A549 (cell line): ENCODE measurements at regions not wholly inside any gene's neighbourhood (a gene's known extent, or its start where the extent isn't known, plus 50 kb on each side); places are given as distances from the start of the nearest gene placed in this dataset.
A peak's percentile ranks its signal among the peaks of the same experiment; 100 is the strongest.

ENCODE experiments used
- ATAC-seq, 2 experiments: fragments of 200-7000 bp in 1 of 2; fragments of >200 bp in 1 of 2; cut with Nextera tagmentation in 1 of 2; cut with Tn5 transposase in 1 of 2; 3 replicates each; pipeline versions ENCODE4 v1.8.0 to v1.9.1; 2018 to 2020; ENCODE audit warnings: mild to moderate bottlenecking in 1 of 2, moderate library complexity in 1 of 2
- CTCF ChIA-PET: fragments of 300-600 bp; sonication (Branson Sonifier 250); formaldehyde crosslinking; extraction: SDS; loops from one replicate; lab custom pipeline; 2021; ENCODE audit warnings: antibody characterized with exemption, inconsistent platforms; lab: Yijun Ruan, JAX
- POLR2A ChIA-PET: fragments of 350-600 bp; formaldehyde crosslinking; extraction: SDS; loops from one replicate; lab custom pipeline; 2021; ENCODE audit warnings: antibody characterized with exemption, inconsistent platforms; lab: Yijun Ruan, JAX
- DNase-seq, 2 experiments: peaks; one replicate each; pipeline versions ENCODE4 v3.0.0 to v3.0.0-alpha.2; 2011 to 2016; ENCODE audit warnings: low read depth in 1 of 2, low spot score in 1 of 2
- FAIRE-seq: peaks from 2 replicates; lab custom pipeline; 2011; peaks lifted over from hg19 to GRCh38; lab: Jason Lieb, UNC
- H3K27ac ChIP-seq, 2 experiments: fragments of >200 bp; sonication (Bioruptor Twin); formaldehyde crosslinking; 3 replicates each; pipeline ENCODE4 v1.5.1; 2016 to 2017
- H3K4me1 ChIP-seq: fragments of >200 bp; sonication (Bioruptor Twin); formaldehyde crosslinking; 3 replicates; pipeline ENCODE4 v1.6.1; 2016
- H3K4me2 ChIP-seq: fragments of >200 bp; sonication (Bioruptor Twin); formaldehyde crosslinking; 3 replicates; pipeline ENCODE4 v1.6.1; 2016
- H3K4me3 ChIP-seq: fragments of >200 bp; sonication (Bioruptor Twin); formaldehyde crosslinking; 3 replicates; pipeline ENCODE4 v1.5.1; 2016
- H3K9me3 ChIP-seq: fragments of >200 bp; sonication (Bioruptor Twin); formaldehyde crosslinking; 3 replicates; pipeline ENCODE4 v1.6.1; 2016
- BHLHE40 ChIP-seq: IDR thresholded peaks from 2 replicates; pipeline ENCODE4 v1.6.1; 2012; ENCODE audit warnings: low read depth, low read length, inconsistent platforms
- CHD2 ChIP-seq: fragments of 150-350 bp; IDR thresholded peaks from 2 replicates; pipeline ENCODE4 v1.6.1; 2014; ENCODE audit warnings: low read length; ENCODE audit not compliant: partially characterized antibody
- CHD4 ChIP-seq: fragments of 200-600 bp; sonication (generic); IDR thresholded peaks from 2 replicates; pipeline ENCODE4 v1.6.1; 2016; ENCODE audit warnings: antibody characterized with exemption, mild to moderate bottlenecking, borderline replicate concordance
- EHF ChIP-seq: fragments of 250-450 bp; sonication (Bioruptor Pico); IDR thresholded peaks from 2 replicates; pipeline ENCODE4 v1.5.0; 2020; ENCODE audit warnings: mild to moderate bottlenecking
- EHMT2 ChIP-seq: fragments of 200-600 bp; sonication (generic); IDR thresholded peaks from 2 replicates; pipeline ENCODE4 v1.6.1; 2016; ENCODE audit warnings: antibody characterized with exemption, low read depth, mild to moderate bottlenecking, moderate library complexity
- EP300 ChIP-seq, 2 experiments: fragments of >200 bp; sonication (Bioruptor Twin); formaldehyde crosslinking; IDR thresholded peaks; 2 replicates in 1 of 2; 3 replicates in 1 of 2; pipeline ENCODE4 v1.6.1; 2016 to 2017
- ESRRA ChIP-seq: fragments of 150-350 bp; IDR thresholded peaks from 2 replicates; pipeline ENCODE4 v1.6.1; 2014; ENCODE audit warnings: mild to moderate bottlenecking, low read length, borderline replicate concordance
- FOSB ChIP-seq: fragments of 250-450 bp; sonication (Bioruptor Pico); IDR thresholded peaks from 2 replicates; pipeline ENCODE4 v1.5.0; 2020; ENCODE audit warnings: mild to moderate bottlenecking, moderate library complexity
- FOSL2 ChIP-seq, 2 experiments: fragments of 450-650 bp in 1 of 2; fragments of >200 bp in 1 of 2; sonication (Bioruptor Twin) in 1 of 2; formaldehyde crosslinking; IDR thresholded peaks; 2 replicates each; pipeline versions ENCODE4 v1.5.0 to v1.6.1; 2016 to 2020; ENCODE audit warnings: mild to moderate bottlenecking in 1 of 2, moderate library complexity in 1 of 2
- FOXS1 ChIP-seq: fragments of 250-450 bp; sonication (Bioruptor Pico); IDR thresholded peaks from 2 replicates; pipeline ENCODE4 v1.5.0; 2020; ENCODE audit warnings: mild to moderate bottlenecking, moderate library complexity
- GATA3 ChIP-seq: IDR thresholded peaks from 2 replicates; pipeline ENCODE4 v1.6.1; 2012; ENCODE audit warnings: borderline replicate concordance
- HDAC2 ChIP-seq: fragments of 200-600 bp; sonication (generic); IDR thresholded peaks from 2 replicates; pipeline ENCODE4 v1.6.1; 2016
- JUN ChIP-seq, 2 experiments: fragments of >200 bp; sonication (Bioruptor Twin); formaldehyde crosslinking; IDR thresholded peaks; 2 replicates in 1 of 2; 3 replicates in 1 of 2; pipeline ENCODE4 v1.6.1; 2016 to 2017
- KDM5A ChIP-seq: fragments of 200-600 bp; sonication (generic); IDR thresholded peaks from 2 replicates; pipeline ENCODE4 v1.6.1; 2016; ENCODE audit warnings: antibody characterized with exemption, mild to moderate bottlenecking
- MAZ ChIP-seq: fragments of 150-350 bp; IDR thresholded peaks from 2 replicates; pipeline ENCODE4 v1.6.1; 2014; ENCODE audit warnings: antibody characterized with exemption, low read depth, low read length, borderline replicate concordance
- NPAS2 ChIP-seq: fragments of 250-450 bp; sonication (Bioruptor Pico); IDR thresholded peaks from 2 replicates; pipeline ENCODE4 v1.8.0; 2022; ENCODE audit warnings: mild to moderate bottlenecking, moderate library complexity, borderline replicate concordance
- POLR2A ChIP-seq: IDR thresholded peaks from 2 replicates; pipeline ENCODE4 v1.6.1; 2012; ENCODE audit warnings: mild to moderate bottlenecking, low read length
- RARB ChIP-seq: fragments of 250-450 bp; sonication (Bioruptor Pico); IDR thresholded peaks from 2 replicates; pipeline ENCODE4 v1.8.0; 2021; ENCODE audit warnings: mild to moderate bottlenecking, moderate library complexity
- RCOR1 ChIP-seq: fragments of 150-350 bp; IDR thresholded peaks from 2 replicates; pipeline ENCODE4 v1.6.1; 2014; ENCODE audit warnings: antibody characterized with exemption, low read length, low read depth
- RFX5 ChIP-seq: fragments of 450-650 bp; IDR thresholded peaks from 2 replicates; pipeline ENCODE4 v1.7.1; 2014; ENCODE audit warnings: antibody characterized with exemption, mild to moderate bottlenecking, moderate library complexity
- RNF2 ChIP-seq: fragments of 200-600 bp; sonication (generic); IDR thresholded peaks from 2 replicates; pipeline ENCODE4 v1.6.1; 2016; ENCODE audit warnings: low read depth, mild to moderate bottlenecking, antibody characterized with exemption, moderate library complexity, borderline replicate concordance
- SMC3 ChIP-seq: fragments of >200 bp; sonication (Bioruptor Twin); formaldehyde crosslinking; IDR thresholded peaks from 3 replicates; pipeline ENCODE4 v1.6.1; 2018; ENCODE audit warnings: inconsistent platforms
- SREBF2 ChIP-seq: fragments of 450-650 bp; IDR thresholded peaks from 2 replicates; pipeline ENCODE4 v1.6.1; 2014; ENCODE audit warnings: mild to moderate bottlenecking, moderate library complexity
- TFCP2L1 ChIP-seq: fragments of 250-450 bp; sonication (Bioruptor Pico); IDR thresholded peaks from 2 replicates; pipeline ENCODE4 v1.5.0; 2021; ENCODE audit warnings: mild to moderate bottlenecking
- ZC3H11A ChIP-seq: fragments of 450-650 bp; IDR thresholded peaks from 2 replicates; pipeline ENCODE4 v1.6.1; 2014; ENCODE audit warnings: antibody characterized with exemption, mild to moderate bottlenecking
- ZNF302 ChIP-seq: fragments of 250-450 bp; sonication (Bioruptor Pico); IDR thresholded peaks from 2 replicates; pipeline ENCODE4 v1.9.0; 2021; ENCODE audit warnings: inconsistent platforms, mild to moderate bottlenecking, moderate library complexity
- WGBS: methylation state at CpG from one replicate; pipeline ENCODE4 v1.1.6; 2017; ENCODE audit errors: missing lambda C conversion rate; 5-methylcytosine and 5-hydroxymethylcytosine counted together
- TF ChIP-seq, protein P1 (sequence below): fragments of 150-350 bp; IDR thresholded peaks from 2 replicates; pipeline ENCODE4 v1.6.1; 2014; ENCODE audit warnings: low read depth, mild to moderate bottlenecking, low read length
- TF ChIP-seq, protein P2 (sequence below): IDR thresholded peaks from 2 replicates; pipeline ENCODE4 v1.6.1; 2012; ENCODE audit warnings: low read depth, borderline replicate concordance

DNA sequence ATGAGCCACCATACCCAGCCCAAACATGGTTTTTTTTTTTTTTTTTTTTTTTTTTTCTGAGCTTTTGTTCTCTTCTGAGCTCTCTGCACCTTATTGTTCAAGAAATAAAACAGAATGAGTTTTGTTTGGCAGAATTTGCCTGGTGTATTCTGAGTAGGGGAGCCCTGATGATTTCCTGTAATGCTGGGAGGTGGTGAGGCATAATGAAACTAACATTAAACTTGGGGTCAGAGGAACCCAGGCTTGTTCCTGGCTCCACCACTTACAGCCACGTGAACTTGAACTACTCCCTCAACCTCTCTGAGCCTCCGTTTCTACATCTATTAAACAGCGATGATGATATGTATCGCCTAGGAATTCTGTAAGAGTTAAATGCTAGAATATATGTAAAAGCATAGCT is 276.3 kb upstream of the CRY1 start:
- DNase-seq: no peak
- ChIA-PET POLR2A (interaction anchor here (0.6 kb wide), 2 partner anchors 42 to 207 kb away, joined by 5 read pairs; no protein-coding TSS in a partner anchor), CTCF (interaction anchor here (0.9 kb wide), 1 partner anchor 12 kb away, joined by 3 read pairs; no protein-coding TSS in a partner anchor)
- H3K4me1 ChIP-seq: peaks cover 76% of the 10 kb centered on the region
- no peak overlapping the region for H3K4me3 ChIP-seq
- TF ChIP-seq POLR2A (no peak), BHLHE40 (no peak), KDM5A (no peak), SREBF2 (no peak), HDAC2 (no peak), JUN (IDR thresholded peaks at IDR 0.05) (no peak), ZC3H11A (no peak), SMC3 (no peak), EP300 (IDR thresholded peaks at IDR 0.05) (no peak), CHD2 (no peak), CHD4 (no peak), FOSL2 (IDR thresholded peaks at IDR 0.05) (no peak), FOSL2 (CRISPR knock-in tag; IDR thresholded peaks at IDR 0.05) (no peak)
- TF ChIP-seq, protein P1, sequence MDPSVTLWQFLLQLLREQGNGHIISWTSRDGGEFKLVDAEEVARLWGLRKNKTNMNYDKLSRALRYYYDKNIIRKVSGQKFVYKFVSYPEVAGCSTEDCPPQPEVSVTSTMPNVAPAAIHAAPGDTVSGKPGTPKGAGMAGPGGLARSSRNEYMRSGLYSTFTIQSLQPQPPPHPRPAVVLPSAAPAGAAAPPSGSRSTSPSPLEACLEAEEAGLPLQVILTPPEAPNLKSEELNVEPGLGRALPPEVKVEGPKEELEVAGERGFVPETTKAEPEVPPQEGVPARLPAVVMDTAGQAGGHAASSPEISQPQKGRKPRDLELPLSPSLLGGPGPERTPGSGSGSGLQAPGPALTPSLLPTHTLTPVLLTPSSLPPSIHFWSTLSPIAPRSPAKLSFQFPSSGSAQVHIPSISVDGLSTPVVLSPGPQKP: no peak
- no peak for ATAC-seq
- peak overlapping the region in 1 of 2 experiments; percentile 59; a peak in 1 of 6 replicates for H3K27ac ChIP-seq
- no peaks in the 10 kb centered on the region for H3K9me3 ChIP-seq
- H3K4me2 ChIP-seq: no peak overlapping the region
- 95% methylated on average over 4 of the region's 4 CpGs for WGBS
- no peak for FAIRE-seq

DNA sequence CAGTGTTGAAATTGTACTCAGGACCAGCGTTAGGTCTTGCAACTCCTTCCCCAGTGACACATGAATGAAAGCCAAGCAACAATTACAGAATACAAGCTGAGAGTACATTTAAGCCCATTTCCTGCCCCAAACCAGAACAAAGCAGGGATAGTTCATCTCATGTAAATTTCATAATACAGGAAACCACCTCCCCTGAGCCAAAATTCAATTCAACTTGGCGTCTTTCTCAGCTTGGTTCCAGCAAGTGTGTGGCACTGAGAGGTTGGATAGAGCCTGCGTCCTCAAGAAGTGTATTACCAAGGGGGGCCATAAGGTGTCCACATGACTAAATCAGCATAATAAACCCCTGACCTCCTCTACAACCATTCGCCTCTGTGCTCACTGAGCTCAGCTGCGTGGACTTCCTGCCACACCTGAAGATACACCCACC is 278.9 kb upstream of the CRY1 start:
- peak overlapping the region; percentile 45 to 87; a peak in 4 of 6 replicates for H3K27ac ChIP-seq

DNA sequence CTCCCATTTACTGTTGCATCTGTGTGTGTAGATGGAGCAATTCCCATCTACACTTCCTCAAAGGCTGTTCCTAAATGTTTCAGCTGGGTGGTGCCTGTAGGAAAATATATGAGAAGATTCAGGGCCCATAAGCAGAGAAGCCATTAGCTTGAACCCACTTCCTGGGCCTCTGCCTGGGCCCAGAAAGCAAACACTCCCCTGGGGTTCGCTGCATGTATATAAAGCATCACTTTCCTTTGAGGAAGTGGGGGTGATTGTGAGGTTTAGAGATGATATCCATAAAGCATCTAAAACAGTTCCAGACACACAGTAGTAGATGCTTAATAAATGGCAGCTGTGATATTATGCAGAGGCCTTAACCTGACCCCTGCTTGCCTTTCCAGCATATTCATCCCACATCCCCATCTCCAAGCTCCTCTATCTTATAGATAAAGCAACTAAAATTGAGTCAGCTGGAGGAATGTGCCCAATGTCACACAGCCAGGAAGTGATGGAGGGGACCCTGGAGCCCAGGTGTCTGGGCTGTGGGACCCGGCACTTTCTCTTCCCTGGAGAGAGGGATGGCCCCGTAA is 280.0 kb upstream of the CRY1 start:
- 0 out of 3 replicates have a peak overlapping the region, but pooled peaks have one; percentile 2 for H3K4me2 ChIP-seq
- FAIRE-seq (no peak), ATAC-seq (no peak; a peak in 1 of 6 replicates), DNase-seq (no peak)
- no peak overlapping the region for H3K4me3 ChIP-seq
- TF ChIP-seq RFX5 (no peak), RARB (no peak), CHD2 (no peak), RCOR1 (no peak), ZNF302 (no peak), EHMT2 (no peak), FOXS1 (CRISPR knock-in tag) (no peak), HDAC2 (no peak), ESRRA (no peak), RNF2 (no peak), EP300 (IDR thresholded peaks at IDR 0.05) (no peak), EHF (CRISPR knock-in tag) (no peak), MAZ (no peak), NPAS2 (no peak), TFCP2L1 (CRISPR knock-in tag) (no peak)
- TF ChIP-seq, protein P2, sequence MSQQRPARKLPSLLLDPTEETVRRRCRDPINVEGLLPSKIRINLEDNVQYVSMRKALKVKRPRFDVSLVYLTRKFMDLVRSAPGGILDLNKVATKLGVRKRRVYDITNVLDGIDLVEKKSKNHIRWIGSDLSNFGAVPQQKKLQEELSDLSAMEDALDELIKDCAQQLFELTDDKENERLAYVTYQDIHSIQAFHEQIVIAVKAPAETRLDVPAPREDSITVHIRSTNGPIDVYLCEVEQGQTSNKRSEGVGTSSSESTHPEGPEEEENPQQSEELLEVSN: no peak
- POLR2A ChIA-PET: interaction anchor here (0.9 kb wide), 1 partner anchor 17 kb away, joined by 3 read pairs; no protein-coding TSS in a partner anchor
- H3K9me3 ChIP-seq: peaks cover 3% of the 10 kb centered on the region; the same call in 2 of the 3 replicates
- CTCF ChIA-PET: interaction anchor here (0.7 to 2.5 kb wide), 4 partner anchors 34 to 250 kb away, joined by 3 to 7 read pairs (median 4); a partner anchor contains a TSS
- 86% methylated on average over 3 of the region's 3 CpGs for WGBS
- H3K4me1 ChIP-seq: peaks cover 85% of the 10 kb centered on the region
- peak overlapping the region; percentile 45 to 87 for H3K27ac ChIP-seq

More for the DNA sequence above, 278.9 kb upstream of the CRY1 start:
- POLR2A ChIA-PET: no interaction called here
- ATAC-seq: peak in 1 of 2 experiments; percentile 49; a peak in 3 of 6 replicates
- TF ChIP-seq GATA3 (no peak), FOSB (CRISPR knock-in tag) (no peak), ZC3H11A (no peak), EHMT2 (no peak)
- TF ChIP-seq, all 56 proteins: peak for 0
- no peaks in the 10 kb centered on the region for H3K9me3 ChIP-seq
- CTCF ChIA-PET: interaction anchor here (0.9 to 2.5 kb wide), 5 partner anchors 12 to 241 kb away, joined by 3 to 7 read pairs (median 3); no protein-coding TSS in a partner anchor
- WGBS: 74% methylated on average over 5 of the region's 5 CpGs
- peaks cover 75% of the 10 kb centered on the region for H3K4me1 ChIP-seq
- H3K4me3 ChIP-seq: no peak overlapping the region
- DNase-seq (no peak), FAIRE-seq (no peak)
- no peak overlapping the region for H3K4me2 ChIP-seq
